Osteocyte (in vitro differentiated cells): ENCODE measurements at regions not wholly inside any gene's neighbourhood (a gene's known extent, or its start where the extent isn't known, plus 50 kb on each side); places are given as distances from the start of the nearest gene placed in this dataset.

ENCODE experiments used
- DNase-seq: peaks from one replicate; pipeline ENCODE4 v3.0.0; 2021; ENCODE audit warnings: mixed read lengths; ENCODE audit not compliant: unreplicated experiment; ENCODE audit errors: extremely low spot score
- H3K27ac Mint-ChIP-seq: one replicate; pipeline ENCODE4 v1.8.0; 2021; ENCODE audit warnings: mild to moderate bottlenecking, mixed read lengths; ENCODE audit not compliant: unreplicated experiment
- H3K27me3 Mint-ChIP-seq: one replicate; pipeline ENCODE4 v1.8.0; 2021; ENCODE audit warnings: mixed read lengths; ENCODE audit not compliant: unreplicated experiment
- H3K36me3 Mint-ChIP-seq: one replicate; pipeline ENCODE4 v1.8.0; 2021; ENCODE audit warnings: mixed read lengths; ENCODE audit not compliant: unreplicated experiment
- H3K4me1 Mint-ChIP-seq: one replicate; pipeline ENCODE4 v1.8.0; 2021; ENCODE audit warnings: mixed read lengths; ENCODE audit not compliant: unreplicated experiment
- H3K4me3 Mint-ChIP-seq: one replicate; pipeline ENCODE4 v1.8.0; 2021; ENCODE audit warnings: mild to moderate bottlenecking, moderate library complexity, mixed read lengths; ENCODE audit not compliant: unreplicated experiment
- H3K9me3 Mint-ChIP-seq: one replicate; pipeline ENCODE4 v1.8.0; 2021; ENCODE audit warnings: mixed read lengths; ENCODE audit not compliant: unreplicated experiment
- CTCF ChIP-seq: fragments of 200-600 bp; sonication (generic); IDR thresholded peaks from 2 replicates; pipeline ENCODE4 v1.5.0; 2021; ENCODE audit warnings: antibody characterized with exemption, mild to moderate bottlenecking, moderate library complexity

- DNase-seq: no peak
- Mint-ChIP-seq H3K27me3 (peaks cover 8% of the 10 kb centered on the region), H3K4me1 (peaks cover 2% of the 10 kb centered on the region), H3K4me3 (no peak overlapping the region), H3K36me3 (no peaks in the 10 kb centered on the region), H3K27ac (no peak overlapping the region), H3K9me3 (no peaks in the 10 kb centered on the region)
- TF ChIP-seq CTCF: no peak
These were observed 188.5 kb downstream of the MBD2 start for GRCh38 chr18:54035927-54036326.

DNA sequence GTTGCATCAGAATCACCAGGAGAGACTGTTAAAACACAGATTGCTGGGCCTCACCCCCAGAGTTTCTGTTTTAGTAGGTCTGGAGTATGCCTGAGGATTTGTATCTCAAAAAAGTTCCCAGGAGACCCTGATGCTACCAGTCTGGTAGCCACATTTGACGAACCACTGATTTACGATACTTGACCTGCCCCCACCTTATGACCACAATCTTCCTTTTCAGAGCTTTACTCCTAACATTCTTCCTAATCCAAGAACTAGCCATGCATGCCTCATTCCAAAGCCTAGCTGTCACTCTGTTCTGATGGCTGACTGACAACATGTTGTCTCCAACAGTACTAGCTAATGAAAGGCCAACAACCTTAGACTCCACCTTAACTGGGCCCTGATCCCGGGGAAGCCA lies 191.4 kb downstream of the MBD2 start:
- Mint-ChIP-seq H3K9me3 (no peaks in the 10 kb centered on the region), H3K27me3 (peaks cover 4% of the 10 kb centered on the region), H3K36me3 (no peaks in the 10 kb centered on the region), H3K4me3 (no peak overlapping the region), H3K4me1 (peaks cover 2% of the 10 kb centered on the region), H3K27ac (no peak overlapping the region)
- no peak for DNase-seq
- no peak for TF ChIP-seq CTCF

DNA sequence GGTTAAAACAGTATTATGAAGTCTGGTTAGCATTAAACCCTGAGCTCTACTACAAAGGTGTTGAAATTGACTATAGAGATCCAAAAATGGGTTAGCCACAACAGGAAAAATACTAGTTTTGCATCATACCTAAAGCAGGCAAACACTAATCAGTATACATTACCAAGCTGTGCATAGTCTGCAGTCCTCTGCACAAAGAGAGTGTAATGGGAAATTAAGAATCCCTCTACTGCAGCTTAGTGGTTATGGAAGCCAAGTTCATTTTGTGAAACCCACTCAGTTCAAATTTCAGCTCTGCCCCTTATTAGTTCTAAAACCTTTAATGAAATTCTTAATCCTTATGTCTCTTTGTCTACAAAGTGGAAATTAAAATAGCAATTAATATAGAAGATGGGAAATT lies 192.1 kb downstream of the MBD2 start:
- H3K36me3 Mint-ChIP-seq: no peaks in the 10 kb centered on the region
- no peak for DNase-seq
- TF ChIP-seq CTCF: no peak
- no peaks in the 10 kb centered on the region for H3K9me3 Mint-ChIP-seq
- peaks cover 2% of the 10 kb centered on the region for H3K4me1 Mint-ChIP-seq
- H3K27me3 Mint-ChIP-seq: peaks cover 4% of the 10 kb centered on the region
- H3K4me3 Mint-ChIP-seq: no peak overlapping the region
- H3K27ac Mint-ChIP-seq: no peak overlapping the region

GRCh38 chr18:54031243-54031642 lies 193.2 kb downstream of the MBD2 start:
- no peak for TF ChIP-seq CTCF
- peaks cover 4% of the 10 kb centered on the region for H3K27me3 Mint-ChIP-seq
- no peak overlapping the region for H3K27ac Mint-ChIP-seq

GRCh38 chr18:54030434-54030833 lies 194.0 kb downstream of the MBD2 start:
- Mint-ChIP-seq H3K4me3 (no peak overlapping the region), H3K27ac (no peak overlapping the region), H3K9me3 (no peaks in the 10 kb centered on the region), H3K27me3 (peaks cover 4% of the 10 kb centered on the region), H3K4me1 (peaks cover 2% of the 10 kb centered on the region), H3K36me3 (no peaks in the 10 kb centered on the region)
- DNase-seq: no peak
- TF ChIP-seq CTCF: no peak

More at GRCh38 chr18:54031243-54031642, 193.2 kb downstream of the MBD2 start:
- H3K36me3 Mint-ChIP-seq: no peaks in the 10 kb centered on the region
- DNase-seq: no peak
- no peaks in the 10 kb centered on the region for H3K9me3 Mint-ChIP-seq
- H3K4me3 Mint-ChIP-seq: no peak overlapping the region
- H3K4me1 Mint-ChIP-seq: peaks cover 2% of the 10 kb centered on the region
